NCI-H187 treated with DMSO at 0.1 percent for 48 hours (cell line): ENCODE measurements at regions not wholly inside any gene's neighbourhood (a gene's known extent, or its start where the extent isn't known, plus 50 kb on each side); places are given as distances from the start of the nearest gene placed in this dataset.
"Not testable (repeated sequence)": the region's sequence is repeated elsewhere in the genome, so short reads cannot be mapped to it uniquely, and the experiment has no call there.

Experiments
- DNase-seq: peaks from one replicate; lab custom pipeline; 2025; lab: John Stamatoyannopoulos, UW

DNA sequence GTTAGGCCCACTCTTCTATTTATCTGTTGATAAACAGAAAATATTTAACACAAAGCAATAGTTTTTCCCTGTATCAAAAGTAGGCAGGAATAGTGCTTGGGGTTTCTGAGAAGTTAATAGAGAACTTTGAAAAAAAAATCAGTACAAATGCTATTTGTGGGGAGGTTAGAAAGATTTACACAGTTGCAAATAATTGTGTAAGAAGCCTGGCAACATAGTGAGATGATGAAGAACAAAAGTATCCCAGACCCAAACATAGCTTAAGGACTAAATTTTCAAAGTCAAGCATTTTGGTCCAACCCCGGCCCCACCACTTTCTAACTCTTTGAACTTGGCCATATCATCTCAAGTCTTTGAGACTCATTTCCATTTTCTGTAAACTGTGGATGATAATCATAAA lies 687.5 kb upstream of the TMEM132C start:
- DNase-seq = no peak

DNA sequence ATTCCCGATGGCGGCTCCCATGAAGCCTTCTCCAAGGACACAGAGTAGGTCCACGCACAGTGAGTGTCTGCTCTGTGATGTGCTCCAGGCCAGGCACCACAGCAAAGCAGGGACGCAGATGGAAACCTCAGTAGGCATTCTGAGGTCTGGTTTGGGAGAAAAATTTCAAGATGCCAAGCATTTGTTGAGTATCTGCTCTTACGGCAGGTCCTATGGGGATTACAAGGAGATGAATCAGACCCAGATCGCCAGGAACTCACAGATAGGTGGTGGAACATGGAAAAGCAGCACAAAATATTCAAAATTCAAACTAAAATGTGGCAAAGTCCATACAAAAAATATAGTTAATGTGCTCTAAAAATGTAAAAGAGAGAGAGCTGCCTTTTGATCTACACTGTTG lies 684.9 kb upstream of the TMEM132C start:
- DNase-seq = no peak

DNA sequence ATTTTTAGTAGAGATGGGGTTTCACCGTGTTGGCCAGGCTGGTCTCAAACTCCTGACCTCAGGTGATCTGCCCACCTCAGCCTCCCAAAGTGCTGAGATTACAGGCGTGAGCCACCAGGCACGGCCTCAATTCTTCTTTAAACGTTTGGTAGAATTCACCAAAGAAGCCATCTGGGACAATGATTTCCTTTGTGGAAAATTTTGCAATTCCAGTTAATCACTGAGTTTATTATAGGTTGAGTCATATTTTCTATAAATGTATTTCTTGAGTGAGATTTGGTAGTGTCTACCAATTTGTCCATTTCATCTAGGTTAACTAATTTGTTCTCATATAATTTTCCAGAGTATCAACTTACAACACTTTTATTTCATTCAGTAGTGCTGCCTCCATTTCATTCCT lies 683.9 kb upstream of the TMEM132C start:
- DNase-seq = no peak

DNA sequence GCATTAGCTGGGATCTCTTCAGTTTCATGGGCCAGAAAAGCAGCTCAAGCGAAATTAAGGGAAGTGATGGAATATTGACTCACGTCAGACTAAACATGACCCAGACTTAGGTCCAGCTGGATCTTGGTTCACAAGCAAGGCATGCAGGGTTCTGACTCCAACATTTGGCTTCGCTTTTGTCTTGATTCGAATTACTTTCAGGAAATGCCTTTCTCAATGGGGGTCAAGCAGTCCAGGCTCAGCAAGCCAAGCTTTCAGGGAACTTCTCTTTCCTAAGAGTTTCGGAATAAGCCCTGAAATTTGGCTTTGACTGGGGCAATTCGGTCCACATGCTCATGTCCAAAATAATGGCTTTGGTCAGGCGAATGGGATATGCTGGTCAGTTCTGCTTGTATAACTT lies 678.7 kb upstream of the TMEM132C start:
- no peak for DNase-seq

DNA sequence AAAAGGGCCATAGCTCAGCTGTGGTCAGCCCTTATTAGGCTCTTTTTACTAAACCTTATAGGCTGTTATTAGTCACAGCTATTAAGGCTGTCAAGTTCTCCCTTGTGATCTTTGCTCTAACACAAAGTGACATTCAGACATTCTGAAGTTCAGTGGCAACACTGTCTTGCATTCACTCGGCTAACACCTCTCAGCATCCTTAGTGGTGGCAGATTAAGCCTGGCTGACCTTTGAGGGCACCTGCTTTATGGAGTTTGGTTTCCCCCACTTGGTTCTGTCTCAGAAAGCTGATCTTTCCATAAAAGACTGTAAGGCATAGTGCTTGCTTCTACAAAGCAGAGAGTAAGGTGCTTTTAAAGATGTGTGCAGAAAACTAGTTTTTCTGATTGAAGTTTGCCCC lies 677.4 kb upstream of the TMEM132C start:
- no peak for DNase-seq

DNA sequence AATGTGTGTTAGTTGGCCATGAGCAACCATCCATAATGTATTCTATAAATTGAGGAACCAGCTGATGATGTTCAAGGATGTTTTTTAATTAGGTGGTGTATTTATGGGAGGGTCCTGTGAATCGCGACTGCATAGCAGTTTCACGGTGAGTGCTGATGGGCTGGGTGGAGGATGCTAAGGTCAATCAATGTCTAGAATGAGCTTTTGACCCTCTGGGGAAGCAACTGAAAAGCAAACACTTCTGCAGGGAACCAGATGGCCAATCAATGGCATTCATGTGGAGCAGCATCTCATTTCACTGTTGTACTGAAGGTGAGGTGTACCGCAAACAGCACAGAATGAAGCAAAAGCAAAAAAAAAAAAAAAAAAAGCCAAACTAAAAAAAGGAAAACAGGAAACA lies 676.1 kb upstream of the TMEM132C start:
- DNase-seq = no peak

DNA sequence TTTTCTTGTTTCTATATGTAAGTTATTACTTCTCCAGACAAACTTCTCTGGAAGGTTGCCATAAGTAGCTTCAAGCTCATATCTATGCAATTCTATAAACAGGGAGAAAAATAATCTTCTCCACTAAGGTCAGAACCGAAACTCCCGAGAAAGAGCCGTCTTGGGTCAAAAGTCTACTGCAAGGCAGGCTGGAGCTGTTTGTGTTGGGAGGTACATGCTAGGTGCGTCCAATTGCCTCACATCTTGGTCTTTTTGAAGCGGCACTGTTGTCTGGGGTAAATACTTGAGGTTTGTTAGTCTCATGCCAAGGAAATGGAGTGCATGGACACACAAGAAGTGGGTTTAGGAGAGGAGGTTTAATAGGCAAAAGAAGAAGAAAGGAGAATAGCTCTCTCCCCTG lies 674.7 kb upstream of the TMEM132C start:
- DNase-seq = no peak

DNA sequence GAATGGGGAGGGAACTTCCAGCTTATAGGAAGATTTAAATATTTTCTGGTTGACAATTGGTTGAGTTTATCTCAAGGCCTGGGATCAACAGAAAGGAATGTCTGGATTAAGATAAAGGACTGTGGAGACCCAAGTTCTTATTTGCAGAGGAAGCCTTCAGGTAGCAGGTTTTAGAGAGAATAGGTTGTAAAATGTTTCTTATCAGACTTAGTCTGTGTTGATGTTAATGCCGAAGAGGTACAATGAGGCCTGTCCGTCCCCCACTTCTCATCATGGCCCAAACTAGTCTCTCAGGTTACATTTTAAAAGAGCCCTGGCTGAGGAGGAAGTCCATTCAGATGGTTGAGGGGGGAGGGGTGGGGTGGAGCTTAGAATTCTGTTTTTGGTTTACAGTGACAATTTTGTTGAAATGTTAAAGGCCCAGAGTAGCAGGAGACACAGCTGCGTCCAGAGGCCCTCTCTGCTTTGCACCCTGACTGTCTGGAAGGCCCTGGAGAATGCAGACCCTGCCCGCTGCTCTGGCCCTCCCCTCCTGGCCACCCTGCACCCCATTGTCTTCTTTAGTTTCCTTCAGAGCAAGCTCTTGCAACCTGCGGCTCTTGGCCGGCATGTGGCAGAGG lies 672.5 kb upstream of the TMEM132C start:
- no peak for DNase-seq

DNA sequence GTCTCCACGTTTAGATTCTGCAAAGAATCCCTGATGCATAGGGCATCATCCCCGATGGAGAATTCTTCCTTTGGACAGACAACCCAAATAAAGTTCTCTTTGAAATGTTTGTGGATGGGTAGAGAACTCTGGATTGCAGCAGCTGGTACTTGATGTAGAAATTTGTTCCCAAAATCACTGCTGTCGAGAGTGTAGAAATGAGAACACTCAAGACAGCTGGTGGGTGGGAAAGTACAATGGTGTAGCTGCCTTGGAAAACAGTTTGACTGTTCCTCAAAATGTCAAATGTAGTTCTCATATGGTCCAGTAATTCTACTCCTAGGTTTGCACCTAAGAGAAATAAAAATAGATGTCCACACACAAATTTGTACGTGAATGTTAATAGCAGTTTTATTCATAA lies 671.5 kb upstream of the TMEM132C start:
- DNase-seq = no peak

DNA sequence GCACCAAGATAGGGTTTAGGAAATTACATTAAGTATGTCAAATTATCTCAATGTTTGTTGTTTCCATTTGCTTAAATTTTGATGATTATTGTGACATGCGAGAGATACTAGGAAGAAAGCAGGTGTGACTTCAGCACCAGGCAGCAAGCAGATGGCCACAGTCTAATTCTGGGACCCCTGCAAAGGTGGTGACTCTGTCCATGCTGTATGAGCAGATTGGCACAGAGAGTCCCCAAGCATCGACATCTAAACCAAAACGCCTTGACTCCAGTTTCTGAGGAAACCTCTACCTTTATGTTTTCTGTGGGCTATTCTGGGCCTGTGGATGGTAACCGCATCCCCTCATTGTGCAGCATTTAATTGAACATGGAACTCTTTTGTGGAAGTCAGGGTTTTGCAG lies 670.1 kb upstream of the TMEM132C start:
- no peak for DNase-seq

DNA sequence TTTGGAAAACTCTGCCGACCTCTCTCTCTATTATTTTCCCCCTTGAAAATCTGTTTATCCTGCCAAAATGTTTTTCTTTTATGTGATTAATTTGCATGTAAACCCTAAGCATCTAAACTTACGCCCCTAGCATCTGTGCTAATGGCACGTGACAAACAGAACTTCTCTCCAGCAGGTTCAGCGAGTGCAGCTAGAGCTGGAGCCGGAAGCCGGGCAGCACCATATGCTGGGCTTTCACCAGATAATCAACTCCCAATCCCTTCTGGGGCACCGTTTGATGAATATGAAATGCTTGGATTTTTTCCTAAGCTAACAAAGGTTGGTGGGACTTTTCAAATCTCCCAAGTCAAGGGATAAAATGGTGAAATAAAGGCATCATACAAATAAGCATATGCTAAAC lies 667.5 kb upstream of the TMEM132C start:
- no peak for DNase-seq

DNA sequence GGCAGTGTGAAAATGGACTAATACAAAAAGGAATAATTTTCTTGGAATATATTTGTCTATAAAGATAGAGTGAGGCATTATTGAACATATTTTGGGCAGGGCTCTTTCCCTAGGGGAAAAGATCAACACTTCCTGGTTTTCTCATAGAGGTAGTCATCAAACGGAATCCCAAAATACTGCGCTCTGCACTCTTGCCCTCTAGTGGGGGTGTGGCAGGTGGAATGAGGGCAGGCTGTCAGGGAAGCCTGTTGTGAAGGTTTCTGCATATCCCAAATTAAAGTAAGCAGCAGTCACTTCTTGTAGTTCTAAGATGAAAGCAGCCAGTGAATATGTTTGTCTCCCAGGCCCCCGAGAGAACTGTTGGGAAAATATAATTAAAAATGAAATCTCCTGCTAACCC lies 666.8 kb upstream of the TMEM132C start:
- no peak for DNase-seq

DNA sequence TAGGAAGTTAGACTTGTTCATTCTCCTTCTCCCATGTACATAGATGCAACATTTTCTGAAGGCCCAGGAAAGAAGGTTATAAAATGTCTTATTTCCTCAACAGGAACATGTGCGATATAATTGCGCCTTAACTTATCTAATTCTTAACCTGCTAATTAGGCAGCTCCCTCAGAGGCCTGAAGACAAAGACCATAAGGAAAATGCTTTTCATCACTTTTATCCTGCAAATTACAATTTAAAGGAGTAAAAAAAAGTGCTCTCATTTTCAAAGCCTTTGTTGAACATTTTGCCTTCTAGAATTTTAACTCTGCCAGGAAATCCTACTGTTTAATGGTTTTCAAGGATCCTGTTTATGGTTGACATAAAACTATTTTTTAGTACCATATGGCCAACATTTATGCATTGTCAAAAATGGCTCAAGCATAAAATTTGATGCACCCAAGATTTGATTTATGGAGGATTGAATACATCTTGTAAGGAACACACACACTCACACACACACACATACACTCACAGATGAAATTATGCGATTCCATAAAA lies 660.4 kb upstream of the TMEM132C start:
- no peak for DNase-seq

DNA sequence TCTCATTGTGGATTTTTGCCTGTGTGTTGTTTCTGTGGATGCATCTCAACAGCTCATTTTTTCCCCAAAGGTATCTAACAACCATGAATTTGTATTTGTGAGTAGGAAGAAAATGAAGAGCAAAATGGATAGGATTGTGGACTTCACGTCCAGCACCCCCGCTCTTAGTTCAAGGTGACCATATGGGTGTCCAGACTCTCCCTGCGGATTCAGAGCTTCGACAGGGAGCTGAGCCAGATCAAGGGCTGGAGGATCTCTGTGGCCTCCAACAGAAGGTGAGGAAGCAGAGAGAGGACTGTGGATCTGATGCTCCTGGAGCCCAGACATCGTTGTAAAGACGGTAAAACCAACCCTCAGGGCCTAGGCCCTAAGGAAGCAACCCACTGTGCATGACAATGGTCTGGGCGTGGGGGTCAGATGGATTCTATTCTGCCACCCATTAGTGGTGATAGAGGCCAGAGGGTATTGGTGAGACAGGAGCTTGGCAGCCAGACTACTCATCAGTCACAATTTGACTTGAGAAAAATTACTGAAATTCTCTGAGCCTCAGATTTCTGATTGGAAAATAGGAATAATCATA lies 659.7 kb upstream of the TMEM132C start:
- no peak for DNase-seq

DNA sequence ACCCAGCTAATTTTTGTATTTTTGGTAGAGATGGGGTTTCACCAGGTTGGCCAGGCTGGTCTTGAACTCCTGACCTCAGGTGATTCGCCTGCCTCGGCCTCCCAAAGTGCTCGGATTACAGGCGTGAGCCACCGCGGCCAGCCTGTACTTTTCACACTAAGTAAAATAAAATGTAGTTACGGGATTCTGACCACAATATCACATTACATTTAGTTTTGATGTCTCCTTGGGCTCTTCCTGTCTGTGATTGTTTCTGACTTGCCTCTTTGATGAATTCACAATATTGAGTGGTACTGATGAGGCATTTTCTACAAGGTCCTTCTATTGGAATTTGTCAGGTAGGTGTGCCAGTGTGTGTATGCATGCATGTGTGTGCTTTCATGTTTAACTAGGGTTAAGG lies 658.6 kb upstream of the TMEM132C start:
- not testable (repeated sequence) for DNase-seq

DNA sequence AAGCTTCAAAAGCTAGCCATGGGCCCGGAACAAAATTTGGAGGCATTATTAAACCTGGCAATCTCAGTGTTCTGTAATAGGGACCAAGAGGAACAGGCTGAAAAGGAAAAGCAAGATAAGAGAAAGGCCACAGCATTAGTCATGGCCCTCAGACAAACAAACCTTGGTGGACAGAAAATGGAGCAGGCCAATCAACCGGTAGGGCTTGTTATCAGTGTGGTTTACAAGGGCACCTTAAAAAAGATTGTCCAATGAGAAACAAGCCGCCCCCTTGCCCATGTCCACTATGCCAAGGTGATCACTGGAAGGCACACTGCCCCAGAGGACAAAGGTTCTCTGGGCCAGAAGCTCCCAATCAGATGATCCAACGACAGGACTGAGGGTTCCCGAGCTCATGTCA lies 653.9 kb upstream of the TMEM132C start:
- DNase-seq = no peak

DNA sequence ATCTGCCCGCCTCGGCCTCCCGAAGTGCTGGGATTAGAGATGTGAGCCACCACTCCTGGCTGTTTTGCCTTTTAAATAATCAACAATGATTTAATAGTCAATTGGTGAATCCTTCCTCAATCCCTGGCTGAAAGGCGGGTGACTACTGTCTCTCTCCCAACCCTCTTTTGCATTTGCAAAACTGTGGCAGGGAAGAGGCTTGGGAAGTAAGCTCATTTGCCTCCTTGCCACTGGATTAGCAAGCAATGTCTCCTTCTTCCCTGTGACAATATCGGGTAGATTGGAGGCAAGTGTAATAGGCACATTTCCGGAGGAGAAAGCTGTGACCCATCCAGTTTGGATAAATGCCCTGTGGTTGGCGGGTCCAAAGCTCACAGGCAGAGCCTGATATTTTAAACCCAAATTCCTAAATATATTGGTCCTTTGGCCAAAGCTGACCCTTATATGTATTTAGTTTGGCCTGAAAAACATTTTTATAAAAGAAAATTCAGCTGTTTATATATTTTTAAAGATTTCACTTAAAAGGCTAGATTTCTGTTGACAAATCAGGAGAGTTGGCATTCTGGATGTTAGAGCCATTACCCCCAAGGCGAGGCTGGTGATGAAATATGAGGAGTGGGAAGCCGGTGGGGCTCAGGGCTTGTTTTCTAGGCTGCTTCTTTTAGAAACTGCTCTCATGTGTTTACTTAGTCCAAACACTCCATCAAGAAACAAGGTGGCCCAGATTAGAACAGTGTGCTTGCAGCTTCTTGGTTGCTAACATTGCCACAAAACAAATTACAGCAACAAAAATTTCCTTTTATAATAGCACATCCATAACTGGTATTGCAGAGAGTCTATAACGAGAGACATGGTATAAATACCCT lies 646.9 kb upstream of the TMEM132C start:
- DNase-seq = no peak

DNA sequence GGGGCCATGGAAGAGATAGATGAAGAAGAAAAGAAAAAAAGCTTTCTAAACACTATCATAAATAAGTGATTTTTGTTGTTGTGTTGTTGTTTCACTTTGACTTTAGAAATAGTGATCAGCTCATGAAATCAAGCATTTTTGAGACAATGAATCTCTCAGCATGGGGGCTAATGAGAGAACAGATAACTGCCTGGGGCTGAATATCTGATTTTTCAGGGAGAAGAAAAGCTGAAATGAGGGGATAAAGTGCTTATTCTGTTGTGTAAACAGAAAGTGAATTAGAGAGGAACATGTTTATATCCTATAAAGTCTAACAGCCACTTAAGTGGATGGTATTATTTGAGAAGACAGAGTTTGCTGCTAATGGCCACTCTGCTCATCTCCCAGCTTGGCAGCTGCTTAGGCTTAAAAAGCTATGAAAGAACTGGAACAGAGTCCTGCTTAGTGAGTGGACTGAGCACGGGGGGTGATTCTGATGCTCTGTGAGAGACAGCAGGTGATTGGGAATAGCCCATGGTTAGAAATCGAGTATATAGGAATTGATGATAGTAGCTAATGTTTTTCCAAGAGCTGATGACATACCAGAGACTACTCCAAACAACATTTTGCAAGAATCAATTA lies 646.1 kb upstream of the TMEM132C start:
- no peak for DNase-seq

DNA sequence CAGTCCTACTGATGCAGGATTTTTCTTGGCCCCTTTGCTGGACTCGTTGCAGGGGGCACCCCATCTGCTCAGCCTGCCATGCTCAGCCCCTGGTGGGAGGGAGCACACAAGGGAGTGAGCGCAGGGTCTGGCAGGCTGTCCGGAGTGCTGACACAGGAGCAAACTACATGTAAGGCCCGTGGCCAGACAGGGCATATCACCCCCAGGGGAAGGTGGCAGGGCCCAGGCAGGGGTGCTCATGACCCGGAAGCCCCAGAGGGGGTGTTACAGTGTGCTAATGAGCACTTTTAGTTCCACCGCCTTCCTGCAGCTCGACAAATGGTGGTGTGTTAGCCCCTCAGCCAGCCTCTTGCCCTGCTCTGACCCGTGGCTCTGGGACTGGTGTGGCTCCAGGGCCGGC lies 645.6 kb upstream of the TMEM132C start:
- DNase-seq = no peak

DNA sequence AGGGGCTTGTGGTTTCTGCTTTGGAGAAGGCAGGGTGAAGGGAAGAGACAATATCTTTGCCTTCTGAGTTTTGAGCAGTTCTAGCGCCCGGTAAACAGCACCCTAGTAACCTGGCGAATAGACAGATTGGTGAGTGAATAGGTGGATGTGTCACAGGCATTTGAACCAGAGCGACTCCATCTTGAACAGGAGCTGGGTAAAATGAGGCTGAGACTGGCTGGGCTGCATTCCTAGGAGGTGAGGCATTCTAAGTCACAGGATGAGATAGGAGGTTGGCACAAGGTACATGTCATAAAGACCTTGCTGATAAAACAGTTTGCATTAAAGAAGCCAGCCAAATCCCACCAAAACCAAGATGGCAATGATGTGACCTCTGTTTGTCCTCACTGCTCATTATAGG lies 643.6 kb upstream of the TMEM132C start:
- no peak for DNase-seq

DNA sequence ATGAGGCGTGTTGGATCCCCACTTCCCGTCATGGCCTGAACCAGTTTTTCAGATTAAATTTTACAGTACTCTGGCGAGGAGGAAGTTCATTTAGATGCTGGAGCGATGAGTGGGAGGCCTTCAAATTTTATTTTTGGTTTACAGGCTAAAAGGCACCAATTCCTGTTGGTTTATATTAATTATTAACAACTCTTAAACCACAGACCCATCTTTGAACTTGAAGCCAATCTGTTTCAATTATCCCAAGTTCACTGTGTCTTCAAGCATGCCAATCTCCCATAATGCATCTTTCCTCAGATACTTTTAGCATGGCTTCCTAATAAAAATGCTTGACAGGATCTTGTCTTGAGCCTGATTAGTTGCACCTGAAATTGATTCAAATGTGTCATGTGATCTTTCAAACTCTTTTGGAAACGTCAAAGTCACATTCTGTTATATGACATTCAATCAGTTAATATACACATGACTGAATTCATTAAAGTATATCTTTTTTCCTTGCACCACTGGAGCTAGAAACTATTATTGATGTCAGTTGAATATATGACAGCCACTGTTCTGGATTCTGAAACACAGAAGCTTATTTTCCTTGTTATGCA lies 641.7 kb upstream of the TMEM132C start:
- DNase-seq = no peak

DNA sequence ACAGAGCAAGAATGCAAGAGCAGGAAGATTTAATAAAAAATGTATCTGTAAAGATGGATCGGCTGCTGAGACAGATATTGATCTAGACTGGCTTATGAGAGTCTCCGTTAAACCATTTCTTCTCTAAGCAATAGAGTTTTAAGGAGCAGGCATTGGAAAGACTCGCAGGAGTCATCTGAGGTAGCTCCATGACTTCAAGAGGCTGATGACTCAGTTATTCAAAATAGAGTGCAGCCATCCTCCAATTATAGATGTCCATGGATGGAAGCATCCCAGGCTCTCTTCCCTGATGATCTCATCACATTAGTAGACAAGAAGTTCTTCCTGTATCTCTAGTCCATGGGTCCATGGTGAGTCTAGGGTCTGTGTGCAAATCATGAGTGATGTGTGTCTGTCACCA lies 638.3 kb upstream of the TMEM132C start:
- no peak for DNase-seq
